ENCODE measurements at regions not wholly inside any gene's neighbourhood (a gene's known extent, or its start where the extent isn't known, plus 50 kb on each side); places are given as distances from the start of the nearest gene placed in this dataset.
A peak's percentile ranks its signal among the peaks of the same experiment; 100 is the strongest.

- no peaks in the 10 kb centered on the region for H4K20me1 ChIP-seq (ENCODE audit: insufficient read depth, poor library complexity, severe bottlenecking)
- H3K79me2 ChIP-seq = no peaks in the 10 kb centered on the region
- WGBS (ENCODE audit: low lambda C conversion rate, missing lambda C conversion rate) = 67% methylated on average over 3 of the region's 3 CpGs
- no peaks in the 10 kb centered on the region for H3K9me3 ChIP-seq (ENCODE audit: low read depth)
- no peak for DNase-seq (ENCODE audit: low spot score)
- H3K4me1 ChIP-seq (ENCODE audit: insufficient read depth) = no peaks in the 10 kb centered on the region
- H3K4me2 ChIP-seq = no peak overlapping the region
- H3K36me3 ChIP-seq (replicated peaks; ENCODE audit: insufficient read depth, low read depth) = no peaks in the 10 kb centered on the region
- no peak overlapping the region for H3K27ac ChIP-seq
- H3K4me3 ChIP-seq = no peak overlapping the region
- no peak overlapping the region for H2AFZ ChIP-seq
- H3K27me3 ChIP-seq = no peaks in the 10 kb centered on the region
- H3K9me2 ChIP-seq (replicated peaks; ENCODE audit: insufficient read depth) = no peaks in the 10 kb centered on the region
- TF ChIP-seq EZH2phosphoT487 (IDR thresholded peaks at IDR 0.05; ENCODE audit: low read depth, severe bottlenecking, unreplicated experiment) (no peak), EZH2 (IDR thresholded peaks at IDR 0.05; ENCODE audit: borderline replicate concordance) (no peak)
- TF ChIP-seq, protein P1, sequence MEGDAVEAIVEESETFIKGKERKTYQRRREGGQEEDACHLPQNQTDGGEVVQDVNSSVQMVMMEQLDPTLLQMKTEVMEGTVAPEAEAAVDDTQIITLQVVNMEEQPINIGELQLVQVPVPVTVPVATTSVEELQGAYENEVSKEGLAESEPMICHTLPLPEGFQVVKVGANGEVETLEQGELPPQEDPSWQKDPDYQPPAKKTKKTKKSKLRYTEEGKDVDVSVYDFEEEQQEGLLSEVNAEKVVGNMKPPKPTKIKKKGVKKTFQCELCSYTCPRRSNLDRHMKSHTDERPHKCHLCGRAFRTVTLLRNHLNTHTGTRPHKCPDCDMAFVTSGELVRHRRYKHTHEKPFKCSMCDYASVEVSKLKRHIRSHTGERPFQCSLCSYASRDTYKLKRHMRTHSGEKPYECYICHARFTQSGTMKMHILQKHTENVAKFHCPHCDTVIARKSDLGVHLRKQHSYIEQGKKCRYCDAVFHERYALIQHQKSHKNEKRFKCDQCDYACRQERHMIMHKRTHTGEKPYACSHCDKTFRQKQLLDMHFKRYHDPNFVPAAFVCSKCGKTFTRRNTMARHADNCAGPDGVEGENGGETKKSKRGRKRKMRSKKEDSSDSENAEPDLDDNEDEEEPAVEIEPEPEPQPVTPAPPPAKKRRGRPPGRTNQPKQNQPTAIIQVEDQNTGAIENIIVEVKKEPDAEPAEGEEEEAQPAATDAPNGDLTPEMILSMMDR (IDR thresholded peaks at IDR 0.05; ENCODE audit: poor library complexity) = no peak
Measured at GRCh38 chr6:147132889-147133288, 71.3 kb upstream of the STXBP5 start.

- no peak overlapping the region for H2AFZ ChIP-seq
- no peak overlapping the region for H3K27ac ChIP-seq
- TF ChIP-seq, protein P1 (IDR thresholded peaks at IDR 0.05; ENCODE audit: poor library complexity) = no peak
- TF ChIP-seq EZH2 (IDR thresholded peaks at IDR 0.05; ENCODE audit: borderline replicate concordance) (no peak), EZH2phosphoT487 (IDR thresholded peaks at IDR 0.05; ENCODE audit: low read depth, severe bottlenecking, unreplicated experiment) (no peak)
- no peak overlapping the region for H3K4me2 ChIP-seq
- H3K27me3 ChIP-seq = no peaks in the 10 kb centered on the region
- 91% methylated on average over 4 of the region's 4 CpGs for WGBS (ENCODE audit: low lambda C conversion rate, missing lambda C conversion rate)
- H3K9me3 ChIP-seq (ENCODE audit: low read depth) = no peaks in the 10 kb centered on the region
- H4K20me1 ChIP-seq (ENCODE audit: insufficient read depth, poor library complexity, severe bottlenecking) = no peaks in the 10 kb centered on the region
- no peaks in the 10 kb centered on the region for H3K9me2 ChIP-seq (replicated peaks; ENCODE audit: insufficient read depth)
- H3K79me2 ChIP-seq = no peaks in the 10 kb centered on the region
- no peak overlapping the region for H3K4me3 ChIP-seq
- DNase-seq (ENCODE audit: low spot score) = no peak
- H3K36me3 ChIP-seq (replicated peaks; ENCODE audit: insufficient read depth, low read depth) = no peaks in the 10 kb centered on the region
- no peaks in the 10 kb centered on the region for H3K4me1 ChIP-seq (ENCODE audit: insufficient read depth)
Measured at GRCh38 chr6:147133669-147134068, 70.5 kb upstream of the STXBP5 start.

DNA sequence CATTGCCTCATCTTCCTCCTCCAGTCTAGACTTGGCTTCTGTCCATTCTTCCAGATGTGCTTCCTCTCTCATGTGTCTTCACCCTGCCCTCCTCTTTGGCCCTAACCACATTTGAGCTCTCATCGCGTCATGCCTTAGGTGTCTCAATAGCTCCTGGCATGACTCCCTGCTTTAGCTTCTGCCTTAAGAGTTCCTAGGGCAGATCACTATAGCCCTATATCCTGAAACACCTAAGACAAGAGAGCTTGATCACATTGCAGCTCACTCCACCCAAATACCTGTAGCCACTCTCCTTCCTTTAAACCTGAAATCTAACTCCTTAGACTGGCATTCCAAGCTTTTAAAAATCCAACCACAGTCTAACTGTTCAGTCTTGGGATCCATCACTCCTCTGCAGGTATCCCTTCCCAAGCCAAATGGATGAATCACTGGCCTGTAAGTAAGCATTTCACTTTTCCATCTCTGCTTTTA is 69.0 kb upstream of the STXBP5 start:
- Histone ChIP-seq H3K36me3 (replicated peaks; ENCODE audit: insufficient read depth, low read depth) (no peaks in the 10 kb centered on the region), H3K4me1 (ENCODE audit: insufficient read depth) (no peaks in the 10 kb centered on the region), H2AFZ (no peak overlapping the region), H3K27ac (no peak overlapping the region), H3K4me2 (no peak overlapping the region), H4K20me1 (ENCODE audit: insufficient read depth, poor library complexity, severe bottlenecking) (no peaks in the 10 kb centered on the region), H3K4me3 (no peak overlapping the region), H3K27me3 (no peaks in the 10 kb centered on the region), H3K9me3 (ENCODE audit: low read depth) (no peaks in the 10 kb centered on the region), H3K9me2 (replicated peaks; ENCODE audit: insufficient read depth) (no peaks in the 10 kb centered on the region), H3K79me2 (no peaks in the 10 kb centered on the region)
- no peak for TF ChIP-seq EZH2phosphoT487 (IDR thresholded peaks at IDR 0.05; ENCODE audit: low read depth, severe bottlenecking, unreplicated experiment)
- no peak for TF ChIP-seq EZH2 (IDR thresholded peaks at IDR 0.05; ENCODE audit: borderline replicate concordance)
- TF ChIP-seq, protein P1 (IDR thresholded peaks at IDR 0.05; ENCODE audit: poor library complexity) = no peak
- WGBS (ENCODE audit: low lambda C conversion rate, missing lambda C conversion rate) = 80% methylated on average over 2 of the region's 2 CpGs
- DNase-seq (ENCODE audit: low spot score) = peak; percentile 22

GRCh38 chr6:147136057-147136456 is 68.2 kb upstream of the STXBP5 start:
- WGBS (ENCODE audit: low lambda C conversion rate, missing lambda C conversion rate) = 42% methylated on average over 2 of the region's 2 CpGs
- no peaks in the 10 kb centered on the region for H4K20me1 ChIP-seq (ENCODE audit: insufficient read depth, poor library complexity, severe bottlenecking)
- DNase-seq (ENCODE audit: low spot score) = no peak
- H3K27ac ChIP-seq = no peak overlapping the region
- no peaks in the 10 kb centered on the region for H3K27me3 ChIP-seq
- H3K9me2 ChIP-seq (replicated peaks; ENCODE audit: insufficient read depth) = no peaks in the 10 kb centered on the region
- no peaks in the 10 kb centered on the region for H3K9me3 ChIP-seq (ENCODE audit: low read depth)
- H3K36me3 ChIP-seq (replicated peaks; ENCODE audit: insufficient read depth, low read depth) = no peaks in the 10 kb centered on the region
- H3K4me1 ChIP-seq (ENCODE audit: insufficient read depth) = no peaks in the 10 kb centered on the region
- no peak overlapping the region for H3K4me2 ChIP-seq
- H2AFZ ChIP-seq = no peak overlapping the region
- no peak overlapping the region for H3K4me3 ChIP-seq
- H3K79me2 ChIP-seq = no peaks in the 10 kb centered on the region
- TF ChIP-seq EZH2phosphoT487 (IDR thresholded peaks at IDR 0.05; ENCODE audit: low read depth, severe bottlenecking, unreplicated experiment) = no peak
- TF ChIP-seq, protein P1 (IDR thresholded peaks at IDR 0.05; ENCODE audit: poor library complexity) = no peak

Data from hepatocyte (in vitro differentiated cells).